HG02588 (cell line): ENCODE measurements at regions not wholly inside any gene's neighbourhood (a gene's known extent, or its start where the extent isn't known, plus 50 kb on each side); places are given as distances from the start of the nearest gene placed in this dataset.
A peak's percentile ranks its signal among the peaks of the same experiment; 100 is the strongest.

Source experiments
- ATAC-seq: cut with Tn5 transposase; IDR thresholded peaks from one replicate; pipeline ENCODE4 v1.9.1; 2021; ENCODE audit warnings: mild to moderate bottlenecking, moderate library complexity; ENCODE audit not compliant: unreplicated experiment

DNA sequence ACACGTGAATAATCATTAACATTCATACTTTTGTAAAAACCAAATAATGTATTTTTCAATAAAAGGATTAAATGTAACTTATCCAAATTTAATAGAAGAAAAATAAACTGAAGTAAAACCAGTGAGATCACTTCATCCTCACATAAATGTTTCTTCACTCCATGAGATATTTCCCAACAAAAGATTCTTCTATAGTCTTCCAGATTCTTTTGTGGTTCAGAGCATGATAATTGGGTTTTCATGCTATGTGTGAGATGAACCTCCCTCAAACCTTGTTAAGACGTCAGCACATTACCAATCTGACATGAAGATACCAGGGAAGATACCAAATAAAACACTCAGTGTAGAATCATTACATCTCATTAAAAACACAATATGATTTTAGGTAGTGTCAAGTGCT lies 62.9 kb upstream of the OXGR1 start:
- ATAC-seq: no peak

DNA sequence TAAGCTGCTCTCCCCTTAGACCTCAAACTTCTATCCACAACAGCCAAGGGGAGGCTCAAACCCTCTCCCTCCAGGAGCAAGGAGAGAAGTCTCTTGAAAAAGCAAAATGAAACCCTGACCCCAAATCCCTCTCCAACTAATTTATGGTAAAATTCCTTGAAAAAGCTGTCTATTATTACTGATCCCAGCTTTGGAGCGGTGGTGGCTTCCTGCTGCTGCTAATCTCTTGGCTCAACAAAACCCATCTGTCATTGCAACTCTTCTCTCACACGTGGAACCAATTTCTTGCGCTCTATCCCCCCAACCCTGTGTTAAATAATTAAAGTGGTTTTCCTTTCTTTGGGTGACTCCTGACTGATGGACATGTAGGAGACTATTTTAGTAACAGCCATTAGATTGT lies 64.1 kb upstream of the OXGR1 start:
- ATAC-seq: no peak

DNA sequence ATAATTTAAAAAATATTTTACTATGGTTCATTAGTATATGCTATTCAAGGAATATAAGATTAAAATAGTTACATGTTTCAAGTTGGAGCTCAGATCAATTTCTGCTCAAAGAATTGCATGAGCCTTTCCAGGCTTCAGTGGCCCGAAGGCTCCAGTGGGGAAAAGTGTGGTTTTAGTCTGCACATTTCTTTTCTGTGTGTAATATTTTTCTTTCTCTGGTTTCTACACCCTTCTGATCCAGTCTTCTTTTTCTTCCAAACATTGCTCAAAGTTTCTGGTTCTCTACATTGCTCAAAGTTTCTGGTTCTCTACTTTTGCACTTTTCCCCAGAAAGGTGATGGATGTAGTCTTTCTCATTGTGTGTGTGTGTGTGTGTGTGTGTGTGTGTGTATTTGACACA lies 64.7 kb upstream of the OXGR1 start:
- no peak for ATAC-seq

DNA sequence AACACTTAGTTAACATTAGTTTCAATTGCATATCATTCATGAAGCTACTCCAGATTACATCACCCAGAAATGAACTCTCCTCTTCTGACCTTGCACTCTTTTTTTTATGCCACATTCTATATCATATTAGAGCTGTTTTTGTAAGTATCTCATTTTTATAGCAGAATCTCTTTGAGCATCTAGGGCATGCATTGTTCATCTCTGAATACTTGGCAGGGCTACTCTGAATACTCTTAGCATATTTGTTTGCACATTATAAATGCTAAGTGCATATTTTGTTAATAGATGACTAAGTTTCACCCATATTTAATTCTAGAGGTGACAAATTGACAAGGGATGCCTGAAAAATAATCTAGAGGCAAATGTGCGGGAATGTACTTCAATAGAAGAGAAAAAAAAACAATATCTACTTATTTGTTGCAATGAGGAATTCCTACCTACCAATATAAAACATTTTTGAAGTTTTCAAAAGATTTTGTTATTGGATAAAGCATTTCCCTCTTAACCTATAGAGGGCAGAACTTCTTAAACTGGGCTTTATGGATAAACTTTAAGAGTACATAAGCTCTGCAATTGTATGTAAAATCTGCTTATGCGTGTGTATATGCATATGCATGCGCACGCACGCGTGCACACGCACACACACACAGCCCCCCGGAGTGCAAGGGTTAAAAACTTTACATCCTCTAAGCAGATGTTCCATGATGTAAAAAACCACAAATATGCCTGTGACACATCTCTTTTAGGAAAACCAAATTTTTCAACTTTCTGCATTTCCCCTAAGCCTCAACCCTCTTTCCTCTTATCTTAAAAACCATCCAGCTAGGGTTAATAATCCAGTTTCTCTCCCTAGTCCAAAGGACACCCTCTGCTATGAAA lies 73.0 kb upstream of the OXGR1 start:
- no peak for ATAC-seq

DNA sequence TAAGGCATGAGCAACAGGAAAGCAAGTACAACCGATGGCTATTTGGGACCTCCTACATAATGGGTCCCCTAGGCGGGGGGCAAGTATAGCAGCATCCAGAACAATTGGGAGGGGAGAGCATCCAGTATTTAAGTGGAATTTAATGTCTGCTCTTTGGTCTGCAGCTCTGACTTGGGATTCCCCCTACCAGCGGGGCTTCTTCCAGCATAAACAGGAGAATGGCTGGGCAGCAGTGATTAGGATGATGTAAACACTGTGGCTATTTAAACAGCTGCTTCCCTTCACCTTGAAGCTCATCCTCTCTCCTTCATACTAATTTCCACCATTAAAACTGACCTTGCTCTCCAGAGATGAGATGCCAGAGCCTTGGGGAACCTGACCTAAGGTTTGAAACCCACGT lies 73.9 kb upstream of the OXGR1 start:
- ATAC-seq: no peak

DNA sequence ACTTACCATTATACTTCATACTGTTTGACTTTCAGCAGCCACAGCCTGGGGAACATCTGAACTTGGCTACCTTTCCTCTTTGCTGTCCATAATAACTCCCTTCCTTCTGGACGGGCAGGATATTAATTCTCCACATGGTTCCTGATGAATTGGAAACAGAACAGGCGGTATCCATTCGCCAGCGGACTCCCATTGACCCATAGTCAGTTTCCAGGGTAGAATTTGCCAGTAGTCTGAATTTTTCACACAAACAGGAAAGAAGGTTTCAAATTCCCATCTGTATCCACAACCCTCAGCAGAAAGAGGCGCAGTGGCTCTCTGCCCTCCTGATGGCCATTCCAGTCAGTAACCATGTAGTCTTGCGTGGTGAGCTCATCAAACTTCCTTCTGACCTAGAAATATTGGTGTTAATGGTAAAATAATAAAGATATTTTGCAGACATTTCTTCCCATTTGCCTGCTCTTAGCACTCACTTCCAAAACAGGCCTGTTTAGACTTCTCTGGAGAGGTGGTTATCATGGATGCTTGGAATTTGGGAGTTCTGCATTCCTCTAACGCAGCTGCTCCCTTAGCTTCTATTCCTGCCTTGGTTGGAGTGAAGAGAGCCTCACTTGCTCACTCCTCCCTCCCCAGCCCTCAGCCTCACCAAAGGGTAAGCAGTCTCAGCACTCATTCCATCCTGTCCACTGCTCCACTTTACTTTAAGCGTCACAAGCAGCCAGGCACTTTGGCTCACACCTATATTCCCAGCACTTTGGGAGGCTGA lies 75.0 kb upstream of the OXGR1 start:
- ATAC-seq: no peak

DNA sequence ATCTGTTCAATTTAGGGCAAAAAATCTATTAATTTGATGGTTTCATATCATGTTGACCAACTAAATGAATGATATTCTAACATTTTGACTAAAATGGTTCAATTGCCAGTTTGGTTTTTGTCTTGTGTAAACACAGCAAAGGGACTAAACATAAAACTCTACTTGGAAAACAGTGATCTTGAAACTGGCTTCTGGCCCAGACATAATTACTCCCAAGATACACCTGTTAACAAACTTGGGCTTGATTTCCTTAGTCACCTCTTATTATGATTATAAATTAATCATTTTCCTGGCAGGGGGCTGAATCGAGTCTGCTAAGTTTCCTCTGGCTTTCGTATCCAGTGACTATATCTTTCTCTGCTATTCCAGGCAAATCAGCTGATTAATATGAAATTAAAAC lies 78.0 kb upstream of the OXGR1 start:
- no peak for ATAC-seq

DNA sequence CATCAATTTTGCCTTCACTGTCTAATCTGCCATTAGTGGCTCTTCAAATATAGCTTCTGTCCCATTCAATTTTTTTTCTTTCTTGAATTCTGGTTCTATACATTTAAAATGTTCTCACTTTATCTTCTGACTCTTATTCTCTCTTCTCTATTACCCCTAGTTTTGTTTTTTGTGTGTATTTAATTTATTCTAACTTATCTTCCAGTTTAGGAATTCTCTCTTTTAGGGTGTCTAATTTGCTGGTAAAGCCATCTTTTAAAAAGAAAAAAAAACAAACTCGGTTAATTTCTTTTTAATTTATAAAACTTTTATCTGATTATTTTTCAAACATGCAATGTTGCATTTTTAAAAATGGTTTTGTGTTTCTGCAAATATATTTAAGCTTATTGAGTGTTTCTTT lies 80.3 kb upstream of the OXGR1 start:
- no peak for ATAC-seq

DNA sequence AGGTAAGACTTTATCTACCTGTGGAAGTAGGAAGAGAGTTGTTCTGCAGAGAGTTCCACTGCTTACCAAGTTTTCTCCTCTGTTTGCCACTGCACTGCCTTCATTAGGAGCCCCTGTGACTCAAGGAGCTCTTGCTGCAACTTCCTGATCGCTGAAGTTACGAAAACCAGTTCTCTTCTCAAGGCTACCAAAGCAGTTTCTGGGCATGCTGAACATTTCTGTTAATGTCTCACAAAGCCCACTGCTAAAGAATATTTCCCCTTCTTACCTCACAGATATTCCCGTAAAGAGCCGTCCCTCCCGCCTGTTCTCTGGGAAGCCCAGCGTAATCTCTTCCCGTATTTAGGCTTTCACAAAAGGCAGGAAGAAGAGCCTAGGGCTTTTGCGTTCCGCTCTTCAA lies 82.6 kb upstream of the OXGR1 start:
- ATAC-seq: no peak

DNA sequence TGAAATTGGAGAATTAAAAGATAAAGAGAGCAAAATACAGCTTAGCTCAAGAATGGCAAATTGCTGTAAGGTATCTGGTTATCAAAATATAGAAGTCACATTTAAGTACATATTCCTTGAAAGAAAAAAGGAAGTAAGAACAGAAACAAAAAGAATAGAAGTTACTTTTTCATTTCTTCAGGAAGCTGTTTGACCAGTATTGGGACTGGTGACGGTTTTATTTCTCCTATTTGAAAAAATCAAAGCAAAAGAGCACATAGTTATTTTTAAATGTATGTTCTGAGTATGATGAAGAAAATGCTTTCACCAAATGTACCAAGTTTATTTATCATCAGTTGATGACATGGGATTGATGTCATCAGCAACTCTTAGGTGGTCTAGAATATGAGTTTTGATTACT lies 83.1 kb upstream of the OXGR1 start:
- no peak for ATAC-seq

DNA sequence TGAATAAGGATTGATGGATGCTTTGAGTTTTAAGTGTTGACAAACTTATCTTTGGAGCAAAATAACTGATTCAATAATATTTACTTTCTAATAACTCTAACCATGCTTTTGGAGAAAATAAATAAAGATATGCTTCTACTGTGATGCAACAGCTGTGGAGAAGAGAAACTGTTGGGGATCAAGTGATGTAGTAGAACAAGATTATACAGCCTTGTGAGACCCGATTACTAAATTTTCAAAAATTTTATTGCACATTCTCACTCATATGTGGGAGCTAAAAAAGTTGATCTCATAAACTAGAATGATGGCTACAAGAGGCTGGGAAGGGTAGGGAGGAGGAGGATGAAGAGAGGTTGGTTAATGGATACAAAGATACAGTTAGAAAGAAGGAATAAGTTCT lies 85.5 kb upstream of the OXGR1 start:
- ATAC-seq: no peak

DNA sequence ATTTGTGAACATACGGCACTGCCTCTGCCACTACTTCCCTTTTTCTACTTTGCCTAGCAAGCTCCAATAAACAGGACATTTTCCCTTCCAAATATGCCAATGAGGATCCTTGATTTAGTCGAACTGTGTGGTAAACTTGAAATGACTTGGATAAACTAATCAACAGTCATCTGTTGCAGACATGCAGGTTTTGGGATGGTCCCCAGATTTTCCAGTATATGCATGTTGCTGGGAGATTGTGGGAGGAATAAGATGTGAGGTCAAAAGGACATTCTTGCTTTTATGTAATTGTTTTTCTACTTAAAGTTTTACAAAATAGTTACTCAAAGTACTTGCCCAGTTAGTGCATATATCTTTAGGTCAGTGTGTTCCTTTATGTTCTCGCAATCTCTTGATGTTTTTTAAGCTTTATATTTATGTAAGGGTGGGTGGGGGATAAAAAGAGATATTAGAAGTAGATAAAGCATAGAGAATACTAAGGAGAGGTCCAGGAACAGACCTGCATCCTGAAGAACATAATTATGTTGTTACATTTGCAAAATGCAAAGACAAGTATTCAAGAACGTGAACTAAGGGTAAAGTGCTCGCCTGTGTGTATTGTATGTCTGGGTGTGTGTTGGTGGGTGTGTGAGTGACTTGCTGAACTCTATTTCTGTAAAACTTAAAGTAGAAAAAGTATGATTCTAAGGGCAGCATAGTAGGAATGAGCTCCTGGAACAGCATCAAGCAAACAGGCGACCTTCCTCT lies 88.4 kb upstream of the OXGR1 start:
- ATAC-seq: no peak

DNA sequence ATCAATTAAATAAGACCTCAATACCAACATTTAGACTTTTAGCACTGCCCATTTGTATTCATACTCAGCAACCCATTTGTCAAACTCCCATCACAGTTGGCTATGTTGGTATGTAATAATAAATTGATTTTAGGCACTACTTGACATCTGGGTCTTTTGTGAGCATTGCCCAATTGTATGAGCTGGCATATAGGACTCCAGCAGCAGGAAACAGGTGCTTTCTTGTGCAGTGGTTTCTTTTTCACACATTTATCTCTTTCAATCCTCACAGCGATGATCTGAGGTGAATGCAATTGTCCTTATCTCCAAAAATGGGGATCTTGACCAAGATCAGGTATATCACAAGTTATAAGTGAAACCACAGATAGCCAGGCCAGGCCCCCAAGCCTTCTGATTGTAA lies 96.9 kb upstream of the OXGR1 start:
- no peak for ATAC-seq

DNA sequence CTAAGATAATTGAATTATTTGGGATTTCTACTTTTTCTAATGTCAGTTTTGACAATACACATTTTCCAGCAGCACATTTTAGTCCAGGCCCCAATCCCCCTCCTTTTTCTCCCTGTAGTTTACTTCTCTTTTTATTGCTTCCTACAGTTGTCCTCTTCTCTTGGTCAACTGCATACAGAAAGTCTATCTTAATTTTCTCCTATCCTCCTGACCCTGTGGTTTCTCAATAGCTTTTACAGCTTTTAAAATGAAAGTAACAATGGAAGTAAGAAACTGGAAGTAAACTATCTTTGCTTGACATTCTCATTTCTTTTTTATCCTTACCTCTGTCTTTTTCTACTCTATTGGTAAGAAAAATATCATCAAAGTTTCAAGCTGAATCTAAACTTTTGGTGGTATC lies 106.5 kb upstream of the OXGR1 start:
- no peak for ATAC-seq

DNA sequence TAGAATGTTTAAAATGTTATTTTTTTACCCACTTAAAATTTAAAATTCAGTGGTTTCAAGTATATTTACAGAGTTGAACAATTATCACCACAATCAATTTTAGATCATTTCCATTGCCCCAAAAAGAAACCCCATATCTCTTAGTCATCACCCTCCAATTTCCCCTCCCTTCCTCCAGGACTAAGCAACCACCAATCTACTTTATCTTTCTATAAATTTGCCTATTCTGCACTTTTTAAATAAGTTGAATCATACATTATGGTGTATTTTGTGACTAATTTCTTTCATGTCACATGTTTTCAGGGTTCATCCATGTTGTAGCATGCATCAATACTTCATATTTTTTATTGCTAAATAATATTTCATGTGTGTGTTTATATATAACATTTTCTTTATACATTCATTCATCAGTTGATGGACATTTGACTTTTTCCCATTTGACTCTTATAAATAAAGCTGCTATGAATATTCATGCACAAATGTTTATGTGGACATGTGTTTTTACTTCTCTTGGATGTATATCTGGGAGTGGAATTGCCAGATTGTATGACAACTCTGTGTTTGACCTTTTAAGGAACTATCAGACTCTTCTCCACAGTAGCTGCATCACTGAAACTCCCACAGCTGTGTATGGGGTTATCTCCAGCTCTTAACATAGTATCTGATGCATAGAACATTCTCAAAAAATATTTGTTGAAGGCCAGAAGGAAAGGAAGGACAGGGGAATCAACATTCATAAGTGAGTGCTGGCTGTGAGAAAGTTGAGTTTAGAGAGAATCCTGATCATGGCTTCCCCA lies 107.8 kb upstream of the OXGR1 start:
- ATAC-seq: no peak

DNA sequence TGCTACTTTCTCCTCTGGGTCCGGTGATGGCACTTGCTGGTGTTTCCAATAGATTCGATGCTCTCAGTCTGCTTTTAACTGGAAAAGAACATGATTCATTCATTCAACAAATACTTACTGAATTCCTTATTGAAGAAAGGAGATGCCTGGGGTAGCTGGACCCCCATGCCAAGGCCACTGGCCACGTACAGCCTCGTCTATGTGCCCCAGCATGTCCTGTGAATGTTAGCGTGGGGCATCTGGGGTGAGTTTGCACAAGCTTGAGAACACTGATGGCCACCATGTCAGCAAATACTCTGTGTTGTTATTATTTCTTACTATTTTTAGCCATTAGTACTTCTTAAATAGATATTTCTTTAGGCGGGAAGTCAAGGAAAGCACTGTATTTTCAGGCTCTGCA lies 112.0 kb upstream of the OXGR1 start:
- no peak for ATAC-seq

DNA sequence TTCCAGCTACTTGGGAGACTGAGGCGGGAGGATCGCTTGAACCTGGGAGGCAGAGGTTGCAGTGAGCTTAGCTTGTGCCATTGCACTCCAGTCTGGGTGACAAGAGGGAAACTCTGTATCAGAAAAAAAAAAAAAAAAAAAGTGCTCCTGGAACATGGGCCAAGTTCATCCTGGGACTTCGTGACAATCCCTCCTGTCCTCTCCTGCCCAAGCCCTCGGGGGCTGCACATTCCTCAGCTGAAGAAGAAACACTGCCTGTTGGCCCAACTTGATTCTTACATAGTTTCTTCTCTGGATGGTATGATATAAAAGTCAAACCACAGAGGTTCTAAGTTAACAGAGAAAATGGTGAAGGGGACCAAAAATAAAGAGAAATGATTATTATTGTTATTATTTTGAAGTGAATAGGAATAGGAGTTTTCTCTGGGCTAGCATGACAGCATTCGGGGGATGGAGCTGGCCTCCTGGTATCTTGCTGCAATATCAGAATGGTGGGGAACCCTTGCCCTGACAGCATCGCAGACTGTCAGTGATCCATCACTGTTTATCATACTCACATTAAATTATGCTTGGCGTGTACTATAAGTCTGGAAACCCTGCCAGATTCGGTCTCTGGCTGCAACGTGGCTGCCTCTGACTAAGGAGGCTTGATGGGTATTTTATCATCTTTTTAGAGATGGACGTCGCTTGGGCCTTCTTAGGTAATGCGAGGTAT lies 113.7 kb upstream of the OXGR1 start:
- ATAC-seq: no peak

DNA sequence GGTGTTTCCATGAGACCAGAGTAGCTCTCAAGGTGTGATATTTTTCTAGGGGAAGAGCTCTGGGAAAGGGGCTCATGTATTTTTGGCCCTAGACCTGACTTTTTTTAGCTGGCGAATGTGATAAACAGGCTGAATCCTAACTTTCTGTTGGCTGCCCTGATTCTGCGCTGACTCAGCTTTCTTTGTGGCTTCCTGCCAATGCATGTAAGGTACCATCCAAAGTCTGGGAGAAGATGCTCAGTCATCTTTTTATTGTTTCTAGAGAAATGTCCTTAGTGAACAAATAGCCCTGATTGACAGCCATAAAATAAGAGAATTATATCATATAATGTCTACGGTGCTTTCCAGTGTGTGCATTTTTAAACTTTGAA lies 113.6 kb upstream of the MBNL2 start:
- no peak for ATAC-seq

DNA sequence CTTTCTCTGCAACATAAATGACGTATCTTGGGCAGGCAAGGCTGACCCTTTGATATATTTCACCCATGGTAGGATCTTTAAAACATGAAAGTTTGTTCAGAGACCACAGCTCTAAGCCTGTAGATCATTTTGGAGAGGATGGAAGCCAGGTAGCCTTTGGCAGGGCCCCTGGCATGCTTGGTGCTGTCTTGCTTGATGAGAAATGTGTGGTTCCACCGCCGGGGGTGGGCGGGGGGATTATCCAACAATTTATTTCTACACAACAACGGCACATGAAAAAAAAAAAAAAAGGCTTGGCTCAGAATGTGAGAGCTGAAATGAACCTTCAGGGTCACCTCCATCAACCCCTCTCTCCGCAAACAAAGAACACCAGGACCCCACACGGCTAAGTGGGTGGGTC lies 112.9 kb upstream of the MBNL2 start:
- ATAC-seq: no peak

DNA sequence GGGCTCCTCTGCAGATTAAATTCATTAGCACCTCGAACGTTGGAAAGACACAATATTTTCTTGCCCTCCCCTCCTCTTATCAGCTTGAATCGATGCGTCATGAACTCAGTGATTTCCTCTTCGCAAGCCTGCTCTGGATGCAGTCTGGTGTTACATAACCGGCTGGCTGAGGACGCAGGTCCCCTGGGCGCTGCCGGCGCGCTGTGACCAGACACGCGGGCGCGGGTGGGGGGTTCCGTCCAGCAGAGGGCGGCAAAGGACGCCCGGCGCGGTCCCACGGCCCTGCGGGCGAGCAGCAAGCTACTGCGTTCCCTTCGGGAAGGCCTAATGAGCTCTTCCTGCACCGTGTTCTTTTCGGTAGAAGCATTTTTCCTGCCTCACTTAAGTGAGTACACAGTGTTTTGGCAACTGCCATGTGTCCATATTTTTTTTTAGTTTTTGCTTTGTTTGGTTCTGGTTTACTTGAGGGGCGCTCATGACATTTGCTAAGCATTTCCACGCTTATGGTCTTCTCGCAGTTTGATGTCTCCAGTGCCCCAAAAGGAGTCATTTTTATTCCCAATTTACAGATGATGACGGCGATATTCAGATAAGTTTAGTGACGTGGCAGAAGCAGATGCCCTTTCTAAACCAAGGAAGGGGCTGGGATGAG lies 112.2 kb upstream of the MBNL2 start:
- peak; percentile 98 for ATAC-seq
